Stimulated activated naive CD8-positive, alpha-beta T cell treated with anti-CD3 and anti-CD28 coated beads, Interleukin-15, amount 100 ng/mL, for 72 hours (primary cell): ENCODE measurements at regions not wholly inside any gene's neighbourhood (a gene's known extent, or its start where the extent isn't known, plus 50 kb on each side); places are given as distances from the start of the nearest gene placed in this dataset.

ENCODE experiments used
- ATAC-seq: fragments of 150-1000 bp; cut with Tn5 transposase; 2 replicates; pipeline ENCODE4 v1.10.0; 2021; ENCODE audit warnings: mild to moderate bottlenecking, moderate library complexity
- DNase-seq, 2 donors: peaks; one replicate each; pipeline ENCODE4 v3.0.0; 2021 to 2022
- H3K27ac Mint-ChIP-seq, 2 donors: one replicate each; pipeline ENCODE4 v1.8.0; 2022; ENCODE audit warnings: mild to moderate bottlenecking in 2 of 2, mixed read lengths in 2 of 2, moderate library complexity in 2 of 2
- H3K27me3 Mint-ChIP-seq: one replicate; pipeline ENCODE4 v1.8.0; 2022; ENCODE audit warnings: mixed read lengths
- H3K4me1 Mint-ChIP-seq: one replicate; pipeline ENCODE4 v1.8.0; 2022; ENCODE audit warnings: mild to moderate bottlenecking, mixed read lengths
- H3K4me3 Mint-ChIP-seq, 2 donors: one replicate each; pipeline ENCODE4 v1.8.0; 2022; ENCODE audit warnings: mild to moderate bottlenecking in 2 of 2, mixed read lengths in 2 of 2, moderate library complexity in 1 of 2
- H3K9me3 Mint-ChIP-seq, 2 donors: one replicate each; pipeline ENCODE4 v1.8.0; 2022; ENCODE audit warnings: mixed read lengths in 2 of 2

GRCh38 chr3:127118366-127118765 is 74.6 kb upstream of the PRR23E start:
- peaks cover 24% of the 10 kb centered on the region for H3K27me3 Mint-ChIP-seq
- DNase-seq = no peak
- H3K9me3 Mint-ChIP-seq = peaks cover 0 to 7% of the 10 kb centered on the region in 2 donors
- ATAC-seq = no peak
- H3K27ac Mint-ChIP-seq = no peak overlapping the region
- no peak overlapping the region for H3K4me3 Mint-ChIP-seq
- H3K4me1 Mint-ChIP-seq = no peaks in the 10 kb centered on the region

- no peaks in the 10 kb centered on the region for H3K4me1 Mint-ChIP-seq
- ATAC-seq = no peak
- peaks cover 0 to 7% of the 10 kb centered on the region in 2 donors for H3K9me3 Mint-ChIP-seq
- H3K4me3 Mint-ChIP-seq = no peak overlapping the region
- no peak overlapping the region for H3K27ac Mint-ChIP-seq
- DNase-seq = no peak
- H3K27me3 Mint-ChIP-seq = peaks cover 26% of the 10 kb centered on the region
These were observed 73.1 kb upstream of the PRR23E start for GRCh38 chr3:127119693-127120464.

- H3K4me1 Mint-ChIP-seq = no peaks in the 10 kb centered on the region
- peaks cover 0 to 7% of the 10 kb centered on the region in 2 donors for H3K9me3 Mint-ChIP-seq
- no peak overlapping the region for H3K4me3 Mint-ChIP-seq
- no peak for DNase-seq
- H3K27ac Mint-ChIP-seq = no peak overlapping the region
- ATAC-seq = no peak
- peaks cover 27% of the 10 kb centered on the region for H3K27me3 Mint-ChIP-seq
These were observed 71.9 kb upstream of the PRR23E start for GRCh38 chr3:127120851-127121647.

GRCh38 chr3:127121885-127122284 is 71.0 kb upstream of the PRR23E start:
- H3K4me1 Mint-ChIP-seq = no peaks in the 10 kb centered on the region

GRCh38 chr3:127123533-127123932 is 69.4 kb upstream of the PRR23E start:
- H3K4me3 Mint-ChIP-seq = no peak overlapping the region
- no peak for ATAC-seq
- H3K27me3 Mint-ChIP-seq = peaks cover 24% of the 10 kb centered on the region
- DNase-seq = no peak
- H3K9me3 Mint-ChIP-seq = no peaks in the 10 kb centered on the region
- H3K4me1 Mint-ChIP-seq = no peaks in the 10 kb centered on the region
- no peak overlapping the region for H3K27ac Mint-ChIP-seq

More at GRCh38 chr3:127121885-127122284, 71.0 kb upstream of the PRR23E start:
- peaks cover 0 to 7% of the 10 kb centered on the region in 2 donors for H3K9me3 Mint-ChIP-seq
- DNase-seq (no peak), ATAC-seq (no peak)
- H3K27ac Mint-ChIP-seq = no peak overlapping the region
- no peak overlapping the region for H3K4me3 Mint-ChIP-seq
- H3K27me3 Mint-ChIP-seq = peaks cover 24% of the 10 kb centered on the region

- H3K4me3 Mint-ChIP-seq = no peak overlapping the region
These were observed 68.8 kb upstream of the PRR23E start for GRCh38 chr3:127124120-127124519.

GRCh38 chr3:127131424-127132170 is 61.3 kb upstream of the PRR23E start:
- H3K4me3 Mint-ChIP-seq = no peak overlapping the region
- ATAC-seq (no peak), DNase-seq (no peak)
- peaks cover 47% of the 10 kb centered on the region for H3K27me3 Mint-ChIP-seq
- no peak overlapping the region for H3K27ac Mint-ChIP-seq
- peaks cover 22% of the 10 kb centered on the region for H3K4me1 Mint-ChIP-seq
- no peaks in the 10 kb centered on the region for H3K9me3 Mint-ChIP-seq

More at GRCh38 chr3:127124120-127124519, 68.8 kb upstream of the PRR23E start:
- no peak overlapping the region for H3K27ac Mint-ChIP-seq
- H3K27me3 Mint-ChIP-seq = peaks cover 24% of the 10 kb centered on the region
- no peaks in the 10 kb centered on the region for H3K9me3 Mint-ChIP-seq
- ATAC-seq (no peak), DNase-seq (no peak)
- no peaks in the 10 kb centered on the region for H3K4me1 Mint-ChIP-seq

GRCh38 chr3:127132876-127133275 is 60.1 kb upstream of the PRR23E start:
- Mint-ChIP-seq H3K27me3 (peaks cover 60% of the 10 kb centered on the region), H3K4me3 (no peak overlapping the region), H3K4me1 (peaks cover 22% of the 10 kb centered on the region), H3K27ac (no peak overlapping the region), H3K9me3 (no peaks in the 10 kb centered on the region)
- DNase-seq = no peak
- ATAC-seq = no peak

GRCh38 chr3:127133971-127134370 is 59.0 kb upstream of the PRR23E start:
- no peaks in the 10 kb centered on the region for H3K9me3 Mint-ChIP-seq
- no peak overlapping the region for H3K27ac Mint-ChIP-seq
- no peak for DNase-seq
- H3K4me3 Mint-ChIP-seq = no peak overlapping the region
- peaks cover 67% of the 10 kb centered on the region for H3K27me3 Mint-ChIP-seq
- ATAC-seq = no peak
- peaks cover 22% of the 10 kb centered on the region for H3K4me1 Mint-ChIP-seq

- Mint-ChIP-seq H3K27ac (no peak overlapping the region), H3K4me3 (no peak overlapping the region), H3K27me3 (peaks cover 67% of the 10 kb centered on the region), H3K4me1 (peaks cover 22% of the 10 kb centered on the region), H3K9me3 (no peaks in the 10 kb centered on the region)
- DNase-seq (no peak), ATAC-seq (no peak)
These were observed 58.5 kb upstream of the PRR23E start for GRCh38 chr3:127134466-127134865.

- DNase-seq = no peak
- peaks cover 22% of the 10 kb centered on the region for H3K4me1 Mint-ChIP-seq
These were observed 58.1 kb upstream of the PRR23E start for GRCh38 chr3:127134887-127135240.

GRCh38 chr3:127135241-127136023 is 57.5 kb upstream of the PRR23E start:
- no peak for ATAC-seq
- H3K27ac Mint-ChIP-seq = no peak overlapping the region
- peaks cover 22% of the 10 kb centered on the region for H3K4me1 Mint-ChIP-seq
- H3K9me3 Mint-ChIP-seq = no peaks in the 10 kb centered on the region
- peak overlapping the region; percentile 17 to 43 for H3K4me3 Mint-ChIP-seq
- H3K27me3 Mint-ChIP-seq = peaks cover 67% of the 10 kb centered on the region
- no peak for DNase-seq

More at GRCh38 chr3:127134887-127135240, 58.1 kb upstream of the PRR23E start:
- Mint-ChIP-seq H3K27me3 (peaks cover 67% of the 10 kb centered on the region), H3K4me3 (no peak overlapping the region), H3K27ac (no peak overlapping the region), H3K9me3 (no peaks in the 10 kb centered on the region)
- ATAC-seq = no peak

- ATAC-seq = no peak
- H3K27ac Mint-ChIP-seq = no peak overlapping the region
These were observed 56.8 kb upstream of the PRR23E start for GRCh38 chr3:127136024-127136600.

GRCh38 chr3:127136706-127137105 is 56.2 kb upstream of the PRR23E start:
- Mint-ChIP-seq H3K27ac (no peak overlapping the region), H3K9me3 (no peaks in the 10 kb centered on the region), H3K4me3 (no peak overlapping the region), H3K27me3 (peaks cover 61% of the 10 kb centered on the region), H3K4me1 (peaks cover 22% of the 10 kb centered on the region)
- ATAC-seq = no peak
- DNase-seq = no peak

More at GRCh38 chr3:127136024-127136600, 56.8 kb upstream of the PRR23E start:
- Mint-ChIP-seq H3K4me3 (no peak overlapping the region), H3K4me1 (peaks cover 22% of the 10 kb centered on the region), H3K9me3 (no peaks in the 10 kb centered on the region), H3K27me3 (peaks cover 67% of the 10 kb centered on the region)
- no peak for DNase-seq

GRCh38 chr3:127137113-127137512 is 55.8 kb upstream of the PRR23E start:
- ATAC-seq (no peak), DNase-seq (no peak)
- H3K9me3 Mint-ChIP-seq = no peaks in the 10 kb centered on the region
- no peak overlapping the region for H3K27ac Mint-ChIP-seq
- no peak overlapping the region for H3K4me3 Mint-ChIP-seq
- H3K27me3 Mint-ChIP-seq = peaks cover 60% of the 10 kb centered on the region
- H3K4me1 Mint-ChIP-seq = peaks cover 22% of the 10 kb centered on the region
